HK-2 (cell line): ENCODE measurements at regions not wholly inside any gene's neighbourhood (a gene's known extent, or its start where the extent isn't known, plus 50 kb on each side); places are given as distances from the start of the nearest gene placed in this dataset.
A peak's percentile ranks its signal among the peaks of the same experiment; 100 is the strongest.
"Not testable (repeated sequence)": the region's sequence is repeated elsewhere in the genome, so short reads cannot be mapped to it uniquely, and the experiment has no call there.

ENCODE experiments used
- DNase-seq: peaks from one replicate; pipeline ENCODE4 v3.0.0-alpha.2; 2018; ENCODE audit not compliant: unreplicated experiment

DNA sequence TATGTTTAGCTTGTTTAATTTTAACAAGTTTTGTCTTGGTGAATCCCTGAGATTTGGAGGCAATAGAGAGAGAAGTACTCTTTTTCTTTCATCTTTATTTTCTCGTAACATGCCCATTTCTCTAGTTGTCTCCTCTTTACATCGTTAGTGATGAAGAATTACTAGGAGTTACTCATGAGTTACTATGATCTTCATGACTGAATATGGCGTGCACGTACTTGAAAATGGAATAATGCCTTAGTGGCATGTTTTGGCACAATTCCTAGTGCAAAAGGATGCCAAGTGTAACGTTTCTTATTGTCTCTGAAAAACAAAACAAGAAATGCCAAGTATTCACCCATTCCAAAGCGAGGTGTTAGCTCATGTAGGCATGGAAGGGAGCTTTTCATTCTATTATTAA is 340.7 kb upstream of the FLRT2 start:
- not testable (repeated sequence) for DNase-seq

DNA sequence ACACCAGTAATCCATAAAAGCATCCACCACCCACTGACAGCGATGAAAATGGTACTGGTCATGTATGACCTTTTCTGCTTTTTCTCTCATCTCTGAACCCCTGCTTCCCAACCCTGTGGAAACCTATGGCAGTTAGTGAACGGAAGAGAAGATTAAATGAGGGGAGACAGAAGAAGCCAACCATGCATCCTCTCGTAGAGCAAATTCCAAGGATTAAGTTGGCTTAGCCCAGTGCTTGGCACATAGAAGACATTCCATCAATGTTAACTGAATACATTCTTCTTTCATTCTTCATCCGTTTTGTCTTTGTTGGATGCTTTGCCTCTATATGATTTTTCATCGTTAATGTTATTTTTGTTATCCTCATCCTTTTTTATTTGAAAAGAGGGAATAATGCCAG is 339.7 kb upstream of the FLRT2 start:
- no peak for DNase-seq

DNA sequence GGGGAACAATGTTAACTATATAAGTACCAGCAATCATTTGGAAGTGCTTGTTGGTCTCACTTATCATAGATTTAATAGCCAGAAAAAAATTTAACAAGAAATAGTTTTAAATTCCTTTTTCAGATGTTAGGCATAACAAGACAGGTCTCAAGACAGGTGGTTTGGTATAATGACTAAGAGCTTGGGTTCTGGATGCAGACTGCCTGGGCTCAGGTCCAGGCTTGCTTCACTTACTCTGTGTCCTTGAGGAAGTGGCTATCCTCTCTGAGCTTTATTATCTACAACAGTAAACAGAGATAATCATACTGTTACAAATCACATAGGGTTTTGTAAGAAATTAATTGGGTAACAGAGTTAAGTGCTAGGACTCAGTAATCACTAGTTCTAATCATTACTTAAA is 338.0 kb upstream of the FLRT2 start:
- no peak for DNase-seq

DNA sequence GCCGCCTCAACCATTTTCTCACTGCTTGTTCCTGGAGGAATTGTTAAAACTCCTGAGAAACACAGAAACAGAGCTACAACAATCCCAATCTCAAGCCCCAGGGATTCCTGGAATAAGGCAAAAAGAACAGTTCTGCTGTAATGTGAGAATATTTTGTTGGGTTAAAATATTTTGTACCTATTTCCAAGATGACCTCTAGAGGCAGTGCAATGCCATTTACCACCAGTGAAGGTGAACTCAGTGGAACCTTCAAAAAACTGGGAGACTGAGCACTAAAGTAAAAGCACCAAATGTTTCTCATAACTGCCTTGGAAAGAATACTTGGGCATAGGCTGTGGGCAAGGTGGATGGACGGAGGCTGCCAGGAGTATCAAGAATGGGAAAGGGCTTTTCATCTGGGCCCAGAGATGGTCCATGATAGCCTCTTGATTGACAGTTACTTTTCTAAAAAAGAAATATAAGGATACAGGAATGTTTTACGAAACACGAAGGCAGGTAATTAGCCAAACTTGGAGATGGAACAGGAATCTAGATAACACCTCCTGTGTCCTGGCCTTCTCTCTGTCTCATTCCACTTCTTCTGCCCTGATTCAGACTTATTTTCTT is 334.0 kb upstream of the FLRT2 start:
- no peak for DNase-seq

DNA sequence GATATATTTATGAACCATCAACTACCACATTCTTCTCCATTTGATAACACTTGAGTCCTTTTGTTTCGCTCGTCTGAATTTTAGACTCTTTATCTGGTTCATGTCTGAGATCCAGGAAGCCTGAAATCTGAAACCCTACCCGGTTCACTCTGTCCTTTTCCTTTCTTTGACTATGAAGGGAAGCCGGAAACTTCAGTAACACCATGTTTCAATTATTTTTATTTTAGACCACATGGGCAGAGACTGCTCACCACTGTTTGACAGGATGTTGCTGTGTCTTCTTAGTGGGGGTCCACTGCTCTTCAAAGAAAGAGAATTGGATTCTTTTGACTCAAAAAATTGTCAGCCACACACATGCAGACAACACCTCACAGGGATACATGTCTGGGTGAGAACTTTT is 331.9 kb upstream of the FLRT2 start:
- DNase-seq, result no peak

DNA sequence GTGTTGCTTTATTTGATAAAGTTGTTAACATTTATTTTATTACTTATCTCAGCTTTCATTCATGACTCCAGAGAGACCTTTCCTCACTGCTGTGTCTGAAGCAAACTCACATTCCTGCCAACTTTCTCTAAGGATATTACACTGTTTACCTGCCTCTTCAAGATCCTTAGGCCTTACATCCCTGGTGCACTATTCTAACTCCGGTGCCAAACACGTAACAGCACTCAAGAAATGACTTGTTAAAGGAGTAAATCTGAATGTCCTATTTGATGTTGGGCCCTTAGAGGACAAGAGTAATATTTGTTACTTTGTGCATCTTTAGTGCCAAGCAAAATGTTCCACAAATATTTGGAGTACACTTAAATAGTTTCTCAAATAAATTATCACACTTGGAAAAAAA is 324.1 kb upstream of the FLRT2 start:
- no peak for DNase-seq

DNA sequence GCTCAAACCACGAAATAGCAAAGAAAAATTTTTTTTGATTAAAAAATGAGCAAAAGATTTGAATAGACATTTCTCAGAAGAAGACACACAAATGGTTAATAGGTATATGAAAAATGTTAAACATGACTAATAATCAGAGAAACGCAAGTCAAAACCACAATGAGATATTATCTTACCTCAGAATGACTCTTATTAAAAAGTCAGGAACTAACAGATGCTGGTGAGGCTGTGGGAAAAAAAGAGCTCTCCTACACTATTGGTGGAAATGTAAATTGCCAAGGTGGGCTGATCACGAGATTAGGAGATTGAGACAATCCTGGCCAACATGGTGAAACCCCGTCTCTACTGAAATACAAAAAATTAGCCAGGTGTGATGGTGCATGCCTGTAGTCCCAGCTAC is 315.5 kb upstream of the FLRT2 start:
- no peak for DNase-seq

DNA sequence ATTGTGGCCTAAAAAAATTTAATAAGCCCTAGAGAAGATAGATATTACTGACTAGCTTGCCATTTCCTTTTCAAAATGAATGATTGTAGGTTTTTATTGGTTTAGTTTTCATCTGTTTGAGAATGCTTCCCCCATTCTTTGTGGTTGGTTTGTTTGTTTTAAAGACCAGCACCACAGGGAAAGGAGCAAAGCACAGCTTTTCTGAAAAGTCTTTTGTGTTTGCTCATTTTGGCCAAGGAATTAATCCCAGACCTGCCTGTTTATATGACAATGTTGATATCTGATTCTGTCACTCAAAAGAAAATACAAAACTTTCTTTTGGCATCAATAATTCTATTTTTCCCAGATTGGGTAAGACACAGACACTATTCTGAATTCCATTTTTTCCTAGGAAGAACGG is 312.5 kb upstream of the FLRT2 start:
- DNase-seq, result no peak

DNA sequence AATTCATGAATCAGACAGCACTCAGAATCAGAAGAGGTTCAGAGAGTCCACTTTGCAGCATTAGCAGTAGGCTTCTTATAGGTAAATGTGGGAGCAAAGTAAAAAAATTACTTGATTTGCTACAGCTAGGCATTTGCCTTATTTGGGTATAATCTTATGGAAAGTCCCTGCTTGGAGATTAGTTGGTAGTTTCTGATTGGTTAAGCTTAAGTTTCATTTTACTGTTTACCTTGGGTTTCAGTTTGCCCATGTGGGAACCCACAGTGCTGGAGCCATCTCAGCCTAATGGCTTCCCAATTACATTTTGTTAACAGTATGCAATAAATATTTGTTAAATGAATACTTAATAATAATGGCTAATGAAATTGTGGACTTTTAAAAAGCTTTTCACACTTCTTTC is 311.0 kb upstream of the FLRT2 start:
- no peak for DNase-seq

DNA sequence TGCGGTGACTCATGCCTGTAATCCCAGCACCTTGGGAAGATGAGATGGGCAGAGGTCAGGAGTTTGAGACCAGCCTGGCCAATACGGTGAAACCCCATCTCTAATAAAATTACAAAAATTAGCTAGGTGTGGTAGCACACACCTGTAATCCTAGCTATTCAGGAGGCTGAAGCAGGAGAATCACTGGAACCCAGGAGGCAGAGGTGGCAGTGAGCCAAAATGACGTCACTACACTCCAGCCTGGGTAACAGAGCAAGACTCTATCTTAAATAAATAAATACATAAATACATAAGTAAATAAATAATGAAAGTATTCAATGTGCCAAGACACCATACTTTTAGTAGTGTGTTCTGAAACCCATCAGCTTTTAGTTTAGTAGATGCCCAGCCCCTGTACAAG is 308.1 kb upstream of the FLRT2 start:
- no peak for DNase-seq

DNA sequence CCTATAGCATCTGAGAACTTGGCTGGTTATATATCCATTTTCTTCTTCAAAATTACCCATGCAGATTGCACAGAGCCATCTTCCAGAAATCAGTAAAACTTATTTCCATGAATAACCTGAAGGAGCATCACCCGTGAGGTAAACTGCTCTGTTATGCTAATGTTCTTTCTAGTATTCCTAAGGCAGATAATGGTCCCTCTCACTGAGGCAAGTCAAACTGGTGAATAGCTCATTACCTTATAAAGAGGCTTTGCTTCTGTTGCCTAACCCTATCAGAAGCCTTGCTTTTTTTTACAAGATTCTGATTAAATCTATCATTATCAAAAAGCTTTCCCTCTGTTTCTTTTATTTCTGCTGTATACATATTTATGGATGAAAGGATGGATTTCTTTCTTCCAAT is 307.6 kb upstream of the FLRT2 start:
- no peak for DNase-seq

DNA sequence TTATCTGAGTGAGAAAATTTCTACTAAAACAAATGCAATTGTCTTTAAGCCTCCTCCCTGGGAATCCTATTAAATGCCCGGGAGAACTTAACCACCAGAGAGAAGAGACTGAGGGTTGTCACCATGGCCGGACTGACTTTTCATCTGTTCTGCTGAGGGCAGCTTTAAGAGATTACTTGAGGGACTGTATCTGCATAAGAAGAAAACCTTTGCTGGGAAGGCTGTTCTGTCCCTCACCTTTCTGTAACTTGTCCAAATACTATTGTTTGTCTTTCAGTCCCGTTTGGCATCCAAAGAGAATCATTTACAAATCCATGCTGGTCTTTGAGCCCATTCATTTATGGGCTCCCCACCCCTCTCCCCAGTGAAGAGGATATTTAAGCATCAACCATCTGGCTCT is 306.3 kb upstream of the FLRT2 start:
- DNase-seq, result no peak

DNA sequence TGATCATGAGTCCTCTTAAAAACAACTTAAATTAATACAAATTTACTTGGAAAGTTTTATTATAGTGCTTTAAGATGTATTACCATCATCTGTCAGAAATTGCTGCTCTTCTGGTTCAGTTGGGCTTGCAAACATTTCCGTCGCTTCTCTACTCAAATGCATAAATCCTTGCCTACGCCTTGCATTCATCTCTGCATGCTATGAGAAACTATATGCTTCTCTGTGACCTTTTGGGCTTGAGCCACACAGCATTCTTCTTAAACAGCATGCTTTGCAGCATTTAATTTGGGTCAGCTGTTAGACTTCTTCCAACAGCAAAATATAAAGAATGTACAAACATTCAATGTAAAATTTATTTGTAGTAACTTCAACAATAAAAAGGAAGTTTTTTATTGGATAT is 305.7 kb upstream of the FLRT2 start:
- no peak for DNase-seq

DNA sequence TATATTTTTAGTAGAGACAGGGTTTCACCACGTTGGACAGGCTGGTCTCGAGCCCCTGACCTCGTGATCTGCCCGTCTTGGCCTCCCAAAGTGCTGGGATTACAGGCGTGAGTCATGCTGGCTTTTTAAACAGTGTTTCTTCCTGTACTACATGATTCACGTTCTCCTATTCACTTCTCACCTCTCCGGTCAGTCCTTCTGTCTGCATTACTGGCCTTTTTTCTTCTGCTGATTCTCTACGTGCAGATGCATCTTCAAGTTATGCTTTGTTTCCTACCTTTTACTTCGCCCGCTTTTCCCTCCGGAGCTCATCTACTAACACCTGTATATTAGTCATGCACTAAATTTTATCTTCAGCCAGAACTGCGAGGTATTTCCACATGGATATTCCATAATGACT is 296.2 kb upstream of the FLRT2 start:
- peak; percentile 57 for DNase-seq

DNA sequence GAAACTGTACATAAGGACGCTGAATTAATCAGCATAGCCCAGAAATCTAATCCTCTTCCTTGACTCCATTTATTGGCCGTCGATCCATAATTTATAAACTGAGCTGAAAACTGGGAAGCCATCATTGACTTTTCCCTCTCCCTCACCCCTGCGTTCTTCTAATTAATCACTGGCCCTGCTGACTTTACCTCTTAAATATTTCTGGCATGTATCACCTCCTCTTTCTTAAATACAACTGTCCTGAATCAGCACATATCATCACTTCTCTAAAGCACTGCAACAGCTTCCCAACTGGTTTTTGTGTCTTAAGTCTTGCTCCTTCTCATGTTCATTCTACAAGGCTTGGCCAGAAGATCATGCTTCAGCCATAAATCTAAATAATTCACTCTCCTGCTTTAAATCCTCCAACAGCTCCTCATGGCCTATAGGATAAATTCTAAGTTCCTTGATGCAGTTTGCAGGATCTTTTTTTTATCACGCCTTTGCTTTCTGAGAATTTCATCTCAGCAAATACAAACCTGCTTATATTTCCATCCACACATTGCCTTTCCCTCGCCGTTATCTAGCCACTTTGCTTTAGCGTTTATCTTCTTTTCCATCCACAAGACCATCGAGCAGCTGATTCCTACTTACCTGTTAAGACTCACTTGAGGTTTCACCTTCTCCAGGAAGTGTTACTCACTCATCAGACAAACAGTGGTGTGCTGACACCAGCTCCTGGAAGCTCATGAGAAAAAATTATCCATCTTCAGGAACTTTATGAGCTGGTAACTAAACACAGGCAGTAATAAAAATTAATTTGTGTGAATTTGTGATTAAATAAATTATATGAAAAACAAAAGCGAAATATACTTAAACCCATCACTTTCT is 295.6 kb upstream of the FLRT2 start:
- DNase-seq, result peak; percentile 14

DNA sequence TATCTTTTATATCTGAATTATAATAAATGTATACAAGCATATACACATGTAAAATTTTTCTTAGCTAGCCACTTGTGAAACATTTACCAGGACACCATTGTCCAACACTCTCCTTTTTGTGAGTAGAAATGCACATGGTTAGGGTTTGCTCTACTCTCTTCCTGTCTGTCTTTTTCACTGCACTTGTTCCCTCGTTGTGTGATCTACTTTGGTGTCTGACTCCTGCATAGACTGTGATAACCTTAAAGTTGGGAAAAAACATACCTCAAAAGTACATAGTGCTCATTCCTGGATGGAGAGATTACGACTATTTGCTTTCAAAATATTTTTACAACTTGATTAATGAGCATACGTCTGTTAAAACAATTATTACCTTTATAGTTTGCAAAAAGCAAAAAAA is 294.1 kb upstream of the FLRT2 start:
- no peak for DNase-seq

DNA sequence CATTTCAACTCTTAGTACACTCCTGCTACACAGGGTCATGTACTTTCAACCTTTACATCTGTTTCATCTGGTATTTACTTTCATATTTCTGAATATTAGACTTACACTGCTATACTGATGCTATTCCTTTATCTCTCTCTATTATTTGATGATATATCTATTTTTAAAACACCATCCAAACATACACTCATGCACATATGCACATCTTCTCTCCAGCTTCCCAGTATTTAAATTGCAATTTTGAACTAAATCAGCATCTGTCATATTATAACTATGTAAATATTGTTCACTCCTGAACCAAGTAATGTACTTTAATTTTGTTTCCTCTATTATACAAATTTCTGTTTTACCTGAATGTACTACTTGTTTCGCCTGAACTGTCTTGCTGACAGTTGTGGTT is 293.6 kb upstream of the FLRT2 start:
- no peak for DNase-seq

DNA sequence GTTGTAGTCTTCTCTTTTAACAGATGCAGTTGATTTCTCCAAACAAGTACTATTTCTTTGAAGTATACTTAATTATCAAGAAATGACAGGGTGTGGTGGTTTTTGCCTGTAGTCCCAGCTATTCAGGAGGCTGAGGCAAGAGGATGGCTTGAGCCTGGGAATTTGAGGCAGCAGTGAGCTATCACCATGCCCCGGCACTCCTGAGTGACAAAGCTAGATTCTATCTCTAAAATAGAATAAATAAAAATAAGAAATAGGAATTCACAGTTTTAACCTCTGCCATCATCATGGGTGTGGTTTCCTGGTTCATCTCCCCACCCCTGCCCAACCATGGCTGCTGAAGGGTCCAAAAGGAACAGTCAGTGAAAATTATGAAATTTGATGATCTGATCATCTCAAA is 290.2 kb upstream of the FLRT2 start:
- DNase-seq, result no peak

DNA sequence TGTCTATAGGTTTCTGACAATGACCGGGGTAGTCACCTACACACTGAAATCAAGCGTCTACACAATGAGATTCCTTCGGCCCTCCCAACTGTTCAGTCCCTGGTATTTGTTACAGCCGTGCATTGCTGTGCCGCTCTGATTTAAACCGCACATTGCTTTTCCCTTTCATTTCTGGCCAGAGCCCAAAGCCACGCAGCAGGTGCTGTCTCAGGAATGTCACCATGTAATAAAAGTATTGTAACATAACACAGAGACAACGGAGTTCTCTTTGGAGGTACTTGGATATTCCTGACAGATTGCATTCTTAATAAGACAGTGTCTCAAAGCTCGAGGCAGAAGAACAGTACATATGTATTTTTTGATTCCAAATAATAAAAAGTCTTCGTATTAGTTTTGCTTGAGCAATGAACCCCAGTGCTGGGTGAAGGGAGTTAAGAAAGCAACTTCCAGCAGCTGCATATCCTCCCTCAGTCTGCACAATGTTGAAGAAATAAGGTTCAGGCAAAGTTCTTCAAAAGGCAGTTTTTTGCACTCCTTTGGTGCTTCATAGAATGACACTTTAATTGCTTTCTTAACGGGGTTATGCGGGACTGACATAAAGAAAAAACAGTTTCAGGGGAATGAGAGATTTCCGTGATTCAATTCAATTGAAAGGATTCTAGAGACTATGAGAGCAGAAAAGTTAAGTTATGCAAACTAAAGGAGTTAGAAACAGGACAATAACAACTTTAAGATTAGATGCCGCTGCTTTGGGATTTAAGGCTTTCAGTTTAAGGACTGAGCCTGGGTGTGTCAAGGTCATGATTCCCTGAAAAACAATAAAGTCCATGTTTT is 288.7 kb upstream of the FLRT2 start:
- DNase-seq, result no peak

DNA sequence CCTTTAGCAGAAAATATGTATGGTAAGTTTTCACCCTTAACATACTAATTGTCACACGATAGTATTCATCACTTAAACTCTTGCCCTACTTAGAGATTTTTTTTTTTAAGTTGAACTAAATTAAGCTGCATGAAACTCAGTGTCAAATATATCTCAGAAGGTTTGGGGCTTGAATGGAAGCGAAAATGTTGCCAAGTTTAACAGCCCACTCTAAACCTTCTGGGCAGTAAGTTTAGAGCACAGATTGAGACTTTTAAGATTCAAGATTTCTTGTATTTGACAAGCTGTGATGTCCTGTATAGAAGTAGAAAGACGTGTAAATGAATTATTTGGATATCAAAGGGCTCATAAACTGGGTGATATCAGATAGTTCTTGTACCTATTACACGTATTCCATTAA is 287.3 kb upstream of the FLRT2 start:
- DNase-seq, result no peak

DNA sequence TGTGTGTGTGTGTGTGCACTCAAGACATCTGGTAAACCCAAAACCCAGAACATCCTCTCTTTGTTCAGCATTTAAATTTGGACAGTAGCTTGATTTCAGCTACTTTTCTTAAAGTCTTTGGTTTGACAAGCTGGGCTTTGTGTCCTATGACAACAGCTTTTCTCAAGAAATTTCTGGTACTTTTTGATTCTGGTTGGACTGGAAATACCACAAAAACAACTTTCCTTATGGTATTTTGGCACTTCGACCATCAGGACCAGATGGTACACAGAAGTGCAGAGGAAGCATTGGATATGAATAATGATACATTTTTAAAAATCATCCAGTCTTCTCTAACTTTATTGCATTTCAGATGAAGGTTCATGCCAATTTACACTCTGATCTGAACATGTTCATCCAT is 286.6 kb upstream of the FLRT2 start:
- no peak for DNase-seq

DNA sequence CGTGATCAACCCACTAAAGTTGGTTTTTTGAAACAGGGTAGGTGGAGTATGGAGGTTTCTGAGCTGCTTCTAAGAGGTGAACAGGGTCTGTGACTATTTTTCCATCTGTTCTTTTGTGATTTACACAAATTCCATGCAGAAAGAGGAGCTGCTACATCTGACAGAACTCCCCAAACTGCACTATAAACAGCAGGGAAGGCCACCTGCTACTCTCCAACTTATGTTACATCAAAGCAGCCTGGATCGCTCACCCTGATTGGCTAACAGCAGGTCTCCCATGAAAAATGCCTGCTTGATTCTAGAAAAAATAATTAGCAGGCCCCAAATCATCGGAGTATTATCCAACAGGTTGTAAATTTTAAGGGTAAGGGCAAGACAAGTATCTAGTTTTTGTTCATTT is 282.9 kb upstream of the FLRT2 start:
- DNase-seq, result no peak
